Right lobe of liver (tissue), 6 donors: ENCODE measurements at regions not wholly inside any gene's neighbourhood (a gene's known extent, or its start where the extent isn't known, plus 50 kb on each side); places are given as distances from the start of the nearest gene placed in this dataset.

ENCODE experiments used
- ATAC-seq, 4 donors: fragments of 200-7000 bp; cut with Tn5 transposase; one replicate each; pipeline ENCODE4 v1.9.1; 2020; ENCODE audit warnings: mild to moderate bottlenecking in 4 of 4, moderate library complexity in 4 of 4
- DNase-seq, 3 donors: peaks; one replicate each; pipeline ENCODE4 v3.0.0-alpha.2; 2020
- H3K27ac ChIP-seq, 3 donors: fragments of 200-600 bp; one replicate each; pipeline ENCODE4 v1.8.0; 2022
- H3K27me3 ChIP-seq, 2 donors: fragments of 200-600 bp; one replicate each; pipeline ENCODE4 v1.8.0; 2022
- H3K36me3 ChIP-seq, 4 donors: fragments of 200-600 bp; sonication (generic) in 1 of 4; one replicate each; pipeline versions ENCODE4 v1.5.1 to v1.8.0; 2017 to 2022; ENCODE audit warnings: control low read depth in 1 of 4
- H3K4me1 ChIP-seq, 4 donors: fragments of 200-600 bp; sonication (generic) in 1 of 4; one replicate each; pipeline versions ENCODE4 v1.5.1 to v1.8.0; 2017 to 2022; ENCODE audit warnings: control low read depth in 1 of 4
- H3K4me3 ChIP-seq, 3 donors: fragments of 200-600 bp; one replicate each; pipeline ENCODE4 v1.8.0; 2022
- H3K9me3 ChIP-seq, 4 donors: fragments of 200-600 bp; sonication (generic) in 1 of 4; one replicate each; pipeline versions ENCODE4 v1.5.1 to v1.8.0; 2017 to 2022; ENCODE audit warnings: control low read depth in 1 of 4
- CTCF ChIP-seq, 4 donors: fragments of 200-600 bp in 3 of 4; fragments of 450-650 bp in 1 of 4; IDR thresholded peaks; one replicate each; pipeline versions ENCODE4 v1.5.1 to v1.8.0; 2016 to 2022; ENCODE audit warnings: antibody characterized with exemption in 4 of 4, mild to moderate bottlenecking in 2 of 4
- POLR2A ChIP-seq: fragments of 450-650 bp; IDR thresholded peaks from one replicate; pipeline ENCODE4 v1.6.1; 2017; ENCODE audit warnings: antibody characterized with exemption, mild to moderate bottlenecking
- WGBS: methylation state at CpG from one replicate; pipeline ENCODE4 v1.1.6; 2018; ENCODE audit warnings: low coverage, low lambda C conversion rate; ENCODE audit not compliant: insufficient coverage; ENCODE audit errors: missing lambda C conversion rate; 5-methylcytosine and 5-hydroxymethylcytosine counted together
- intact Hi-C, 2 donors: fragments of 100-400 bp; cut with DNase I; formaldehyde crosslinking; loops; one replicate each; pipeline versions ENCODE4 v1.11.2 to v1.14.1; 2022
- donor health status: DM: no; HTN: yes; CAD: no.
- donor health status: DM: no; HTN: no; CAD: no.
- donor health status: DM: no; HTN: no; CAD: no.
- donor health status: DM: no; HTN: yes; CAD: no.
- donor health status: DM: no; HTN: yes; CAD: no.

GRCh38 chr3:126289096-126289495 is 68.1 kb downstream of the KLF15 start:
- H3K4me1 ChIP-seq = peaks cover 0 to 18% (median 5%) of the 10 kb centered on the region in 4 donors
- H3K27ac ChIP-seq = no peak overlapping the region
- DNase-seq (no peak), ATAC-seq (no peak)
- 50% methylated on average over 1 of the region's 1 CpG for WGBS
- H3K9me3 ChIP-seq = no peaks in the 10 kb centered on the region
- TF ChIP-seq POLR2A (no peak), CTCF (IDR thresholded peaks at IDR 0.05) (no peak)
- H3K27me3 ChIP-seq = no peaks in the 10 kb centered on the region
- intact Hi-C loops = no loop called here
- H3K4me3 ChIP-seq = no peak overlapping the region
- no peaks in the 10 kb centered on the region for H3K36me3 ChIP-seq

- H3K27me3 ChIP-seq = no peaks in the 10 kb centered on the region
- ATAC-seq (peak; percentile 11 to 46 (median 21)), DNase-seq (peak in 2 of 3 donors; percentile 32 to 60)
- no peak overlapping the region for H3K27ac ChIP-seq
- no peak overlapping the region for H3K4me3 ChIP-seq
- 55% methylated on average over 2 of the region's 20 CpGs for WGBS
- TF ChIP-seq POLR2A (no peak), CTCF (IDR thresholded peaks at IDR 0.05) (no peak)
- H3K9me3 ChIP-seq = no peaks in the 10 kb centered on the region
- H3K4me1 ChIP-seq = peaks cover 0 to 10% (median 2%) of the 10 kb centered on the region in 4 donors
- intact Hi-C loops = no loop called here
- H3K36me3 ChIP-seq = no peaks in the 10 kb centered on the region
Measured at GRCh38 chr3:126288314-126288713, 68.9 kb downstream of the KLF15 start.

- Histone ChIP-seq H3K4me3 (peak overlapping the region; percentile 36 to 53 (median 40)), H3K27ac (peak overlapping the region in 1 of 3 donors; percentile 1), H3K9me3 (no peaks in the 10 kb centered on the region), H3K27me3 (no peaks in the 10 kb centered on the region), H3K4me1 (peaks cover 0 to 9% (median 0%) of the 10 kb centered on the region in 4 donors), H3K36me3 (no peaks in the 10 kb centered on the region)
- intact Hi-C loops = no loop called here
- ATAC-seq (peak; percentile 86 to 90 (median 88)), DNase-seq (peak; percentile 51 to 71 (median 60))
- WGBS = 12% methylated on average over 30 of the region's 39 CpGs
- no peak for TF ChIP-seq CTCF (IDR thresholded peaks at IDR 0.05)
- peak; percentile 21 for TF ChIP-seq POLR2A
Measured at GRCh38 chr3:126287536-126288241, 69.5 kb downstream of the KLF15 start.

GRCh38 chr3:126287171-126287535 is 70.1 kb downstream of the KLF15 start:
- Histone ChIP-seq H3K36me3 (no peaks in the 10 kb centered on the region), H3K4me1 (peaks cover 0 to 9% (median 0%) of the 10 kb centered on the region in 4 donors), H3K9me3 (no peaks in the 10 kb centered on the region), H3K4me3 (peak overlapping the region; percentile 36 to 53 (median 40)), H3K27ac (no peak overlapping the region), H3K27me3 (no peaks in the 10 kb centered on the region)
- ATAC-seq (peak in 1 of 4 donors; percentile 10), DNase-seq (no peak)
- TF ChIP-seq CTCF (IDR thresholded peaks at IDR 0.05) = no peak
- no peak for TF ChIP-seq POLR2A
- 54% methylated on average over 7 of the region's 7 CpGs for WGBS
- intact Hi-C loops = no loop called here
